ENCODE measurements at regions not wholly inside any gene's neighbourhood (a gene's known extent, or its start where the extent isn't known, plus 50 kb on each side); places are given as distances from the start of the nearest gene placed in this dataset.

DNA sequence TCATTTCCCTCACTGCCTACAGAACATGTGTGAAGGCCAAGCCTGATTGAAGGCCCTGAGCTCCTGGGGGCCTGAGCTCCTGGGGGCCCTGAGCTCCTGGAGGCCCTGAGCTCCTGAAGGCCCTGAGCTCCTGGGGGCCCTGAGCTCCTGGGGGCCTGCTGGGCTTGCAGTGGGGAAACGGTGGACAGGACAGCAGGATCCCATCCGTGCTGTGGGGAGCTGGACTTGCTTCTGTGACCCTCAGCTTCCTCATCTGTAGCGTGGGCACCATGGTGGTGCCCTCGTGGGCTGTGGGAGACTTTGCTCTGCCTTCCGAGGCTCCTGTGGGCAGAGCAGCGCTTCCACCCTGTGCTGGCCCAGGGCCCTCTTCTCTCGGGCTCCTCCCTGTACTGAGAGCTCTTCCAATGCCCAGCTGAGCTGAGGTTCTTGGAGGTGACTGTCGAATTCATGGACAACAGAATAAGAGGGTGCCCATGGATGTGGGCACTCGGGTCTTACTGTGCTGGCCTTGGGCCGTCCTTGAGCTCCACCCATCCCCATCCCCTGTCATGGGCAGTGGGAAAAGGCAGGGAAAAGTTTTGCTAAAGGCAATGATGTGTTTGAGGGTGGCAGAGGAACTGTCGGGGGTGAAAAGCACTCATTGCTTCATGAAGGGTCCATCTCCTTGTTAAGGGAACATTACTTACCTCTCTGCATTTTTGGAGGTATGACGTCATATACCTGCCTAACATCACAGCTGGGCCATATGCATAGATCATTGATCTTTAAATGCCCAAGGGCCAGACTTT, 786.7 kb downstream of the TBC1D22A start:
- TF ChIP-seq, protein P1, sequence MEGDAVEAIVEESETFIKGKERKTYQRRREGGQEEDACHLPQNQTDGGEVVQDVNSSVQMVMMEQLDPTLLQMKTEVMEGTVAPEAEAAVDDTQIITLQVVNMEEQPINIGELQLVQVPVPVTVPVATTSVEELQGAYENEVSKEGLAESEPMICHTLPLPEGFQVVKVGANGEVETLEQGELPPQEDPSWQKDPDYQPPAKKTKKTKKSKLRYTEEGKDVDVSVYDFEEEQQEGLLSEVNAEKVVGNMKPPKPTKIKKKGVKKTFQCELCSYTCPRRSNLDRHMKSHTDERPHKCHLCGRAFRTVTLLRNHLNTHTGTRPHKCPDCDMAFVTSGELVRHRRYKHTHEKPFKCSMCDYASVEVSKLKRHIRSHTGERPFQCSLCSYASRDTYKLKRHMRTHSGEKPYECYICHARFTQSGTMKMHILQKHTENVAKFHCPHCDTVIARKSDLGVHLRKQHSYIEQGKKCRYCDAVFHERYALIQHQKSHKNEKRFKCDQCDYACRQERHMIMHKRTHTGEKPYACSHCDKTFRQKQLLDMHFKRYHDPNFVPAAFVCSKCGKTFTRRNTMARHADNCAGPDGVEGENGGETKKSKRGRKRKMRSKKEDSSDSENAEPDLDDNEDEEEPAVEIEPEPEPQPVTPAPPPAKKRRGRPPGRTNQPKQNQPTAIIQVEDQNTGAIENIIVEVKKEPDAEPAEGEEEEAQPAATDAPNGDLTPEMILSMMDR (conservative IDR thresholded peaks at IDR 0.05), result no peak
- H3K27ac ChIP-seq, result no peak overlapping the region

DNA sequence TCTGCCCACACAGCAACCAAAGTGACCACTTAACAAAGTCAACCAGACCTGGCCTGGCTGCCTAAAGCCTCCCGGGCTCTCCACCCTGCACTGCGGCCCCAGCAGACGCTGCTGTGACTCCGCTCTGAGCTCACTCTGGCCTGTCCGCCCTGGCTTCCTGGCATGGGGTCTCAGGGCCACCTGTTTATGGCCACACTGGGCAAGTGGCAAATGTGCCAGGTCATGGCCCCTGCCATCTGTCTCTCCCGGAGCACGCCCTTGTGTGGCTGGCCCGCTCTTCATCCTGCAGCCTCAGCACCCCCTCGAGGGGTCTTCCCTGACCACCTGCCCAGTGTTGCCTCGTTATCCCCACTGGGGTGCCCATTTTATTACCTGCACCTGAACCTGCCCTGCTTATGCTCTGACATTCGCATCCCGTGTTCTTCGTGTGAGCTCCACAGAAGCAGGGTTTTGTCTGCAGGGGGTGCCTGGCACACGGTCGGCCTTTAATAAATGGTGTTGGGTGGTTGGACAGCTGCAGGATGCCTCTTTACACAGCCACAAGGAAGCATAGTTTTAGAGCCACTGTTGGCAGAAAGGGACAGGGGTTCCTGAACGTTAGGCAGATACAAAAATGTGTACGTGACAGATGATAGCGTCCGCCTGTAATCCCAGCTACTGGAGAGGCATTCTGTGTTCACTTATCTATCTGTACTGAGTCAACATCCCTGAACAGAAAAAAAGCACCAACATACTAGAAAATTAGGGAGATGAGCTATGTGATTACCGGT, 785.6 kb downstream of the TBC1D22A start:
- TF ChIP-seq, protein P1 (conservative IDR thresholded peaks at IDR 0.05), result no peak
- H3K27ac ChIP-seq, result no peak overlapping the region

DNA sequence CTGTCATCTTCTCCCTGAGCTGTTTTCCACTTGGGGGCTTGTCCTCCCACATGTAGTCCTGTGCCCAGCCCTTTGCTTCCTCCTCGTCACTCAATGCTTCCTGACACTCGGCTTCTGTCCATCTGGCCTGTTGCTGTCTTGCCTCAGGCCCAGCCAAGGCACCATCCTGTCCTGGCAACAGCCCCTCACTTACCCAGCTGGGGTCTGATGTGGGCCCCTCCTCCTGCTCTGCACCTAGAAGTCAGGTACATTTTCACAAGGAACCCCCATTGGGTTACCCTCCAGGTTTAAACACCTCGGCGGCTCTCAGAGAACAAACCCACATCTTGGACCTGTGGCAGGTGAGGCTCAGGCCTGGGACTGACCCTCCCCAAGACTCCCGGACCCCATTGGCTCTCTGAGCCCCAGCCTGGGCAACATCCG, 784.8 kb downstream of the TBC1D22A start:
- no peak overlapping the region for H3K27ac ChIP-seq
- TF ChIP-seq, protein P1 (conservative IDR thresholded peaks at IDR 0.05), result no peak

DNA sequence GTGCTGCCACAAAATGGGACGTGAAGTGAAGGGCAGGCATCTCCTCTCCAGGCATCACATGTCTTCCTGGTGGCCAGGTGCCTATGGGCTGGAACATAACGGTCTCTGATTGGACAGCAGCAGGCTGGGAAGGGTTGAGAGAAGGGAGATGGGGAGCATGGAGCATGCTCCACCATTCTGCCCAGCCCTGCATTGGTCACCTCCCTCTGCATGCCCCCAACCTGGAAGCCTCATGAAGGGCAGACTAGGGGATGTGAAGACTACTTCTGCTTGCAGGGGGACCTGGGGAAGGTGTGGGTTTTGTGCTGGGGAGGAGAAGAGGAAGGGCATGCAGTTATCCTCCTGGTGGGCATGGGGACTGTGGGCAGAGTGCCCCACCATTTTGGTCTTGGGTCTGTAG, 782.2 kb downstream of the TBC1D22A start:
- no peak overlapping the region for H3K27ac ChIP-seq
- TF ChIP-seq, protein P1 (conservative IDR thresholded peaks at IDR 0.05), result no peak

DNA sequence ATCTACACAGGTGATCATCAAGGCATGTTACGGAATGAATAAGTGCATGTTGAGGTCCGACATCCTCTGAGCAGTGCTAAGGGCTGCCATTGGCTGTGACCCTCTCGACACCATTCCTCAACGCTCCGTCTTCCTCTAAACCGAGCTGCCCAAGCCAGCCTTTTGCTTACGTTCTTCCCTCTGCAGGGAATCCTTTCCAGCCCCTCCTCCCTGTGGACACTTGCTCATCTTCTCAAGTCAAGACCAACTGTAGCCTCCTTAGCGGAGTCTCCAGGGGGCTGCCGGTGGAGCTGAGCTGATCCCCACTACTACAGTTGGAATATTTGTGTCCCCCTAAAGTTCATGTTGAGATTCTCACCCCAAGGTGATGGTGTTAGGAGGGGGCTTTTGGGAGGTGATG, 781.0 kb downstream of the TBC1D22A start:
- H3K27ac ChIP-seq, result no peak overlapping the region
- TF ChIP-seq, protein P1 (conservative IDR thresholded peaks at IDR 0.05), result no peak

DNA sequence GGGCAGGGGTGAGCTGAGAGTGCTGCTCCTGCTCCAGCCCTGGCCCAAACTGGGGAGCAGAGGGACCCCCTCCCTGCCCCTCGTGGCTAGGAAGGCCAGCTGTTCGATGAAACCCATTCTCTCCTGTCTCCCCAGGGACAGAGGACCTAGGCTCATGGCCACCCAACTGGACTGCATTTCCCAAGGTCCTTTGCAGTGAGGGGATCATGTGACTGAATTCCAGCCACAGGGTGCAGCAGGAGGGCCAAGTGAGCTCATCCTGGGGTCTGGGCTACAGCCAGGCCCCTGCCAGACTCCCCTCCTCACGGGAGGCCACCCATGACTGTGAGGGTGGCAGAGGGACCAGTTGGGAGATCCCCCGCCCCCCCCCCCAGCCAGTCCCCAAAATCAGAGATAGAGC, 777.6 kb downstream of the TBC1D22A start:
- TF ChIP-seq, protein P1 (conservative IDR thresholded peaks at IDR 0.05), result no peak
- H3K27ac ChIP-seq, result no peak overlapping the region

DNA sequence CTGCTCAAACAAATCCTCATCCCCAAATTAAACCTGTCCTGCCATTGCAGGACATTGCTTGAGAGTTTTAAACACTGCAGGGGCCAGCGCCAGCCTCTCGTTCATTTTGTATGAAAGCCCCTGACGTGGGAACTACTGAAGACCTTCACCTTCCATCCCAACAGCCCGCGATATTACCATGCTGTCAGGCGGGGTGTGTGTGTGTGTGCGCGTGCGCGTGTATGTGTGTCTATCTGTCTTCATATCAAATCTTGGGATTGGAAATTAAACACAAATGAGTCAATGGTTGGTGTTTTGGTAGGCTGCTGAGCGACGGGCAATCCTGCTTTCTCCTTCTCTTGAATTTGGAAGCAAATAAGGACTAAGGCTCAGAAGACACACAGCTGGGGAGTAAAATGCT, 776.9 kb downstream of the TBC1D22A start:
- TF ChIP-seq, protein P1 (conservative IDR thresholded peaks at IDR 0.05), result no peak

More for the DNA sequence above, 776.9 kb downstream of the TBC1D22A start:
- no peak overlapping the region for H3K27ac ChIP-seq

All from VCaP (cell line).